Type B pancreatic cell (in vitro differentiated cells): ENCODE measurements at regions not wholly inside any gene's neighbourhood (a gene's known extent, or its start where the extent isn't known, plus 50 kb on each side); places are given as distances from the start of the nearest gene placed in this dataset.

Experiments
- DNase-seq: peaks from one replicate; pipeline ENCODE4 v3.0.0; 2021; ENCODE audit warnings: mixed read lengths; ENCODE audit not compliant: unreplicated experiment; ENCODE audit errors: extremely low spot score
- H3K27ac Mint-ChIP-seq: 2 replicates; pipeline ENCODE4 v1.8.0; 2021; ENCODE audit warnings: mild to moderate bottlenecking, mixed read lengths
- H3K27me3 Mint-ChIP-seq: 2 replicates; pipeline ENCODE4 v1.8.0; 2021; ENCODE audit warnings: mixed read lengths
- H3K36me3 Mint-ChIP-seq: 2 replicates; pipeline ENCODE4 v1.8.0; 2021; ENCODE audit warnings: mixed read lengths
- H3K4me1 Mint-ChIP-seq: one replicate; pipeline ENCODE4 v1.8.0; 2021; ENCODE audit warnings: mixed read lengths; ENCODE audit not compliant: unreplicated experiment
- H3K4me3 Mint-ChIP-seq: 2 replicates; pipeline ENCODE4 v1.8.0; 2021; ENCODE audit warnings: mild to moderate bottlenecking, mixed read lengths
- H3K9me3 Mint-ChIP-seq: 2 replicates; pipeline ENCODE4 v1.8.0; 2021; ENCODE audit warnings: mixed read lengths
- TF ChIP-seq, protein P1 (sequence below): fragments of 200-600 bp; sonication (generic); conservative IDR thresholded peaks from 2 replicates; pipeline ENCODE4 v1.5.0; 2021; ENCODE audit warnings: antibody characterized with exemption, mild to moderate bottlenecking

DNA sequence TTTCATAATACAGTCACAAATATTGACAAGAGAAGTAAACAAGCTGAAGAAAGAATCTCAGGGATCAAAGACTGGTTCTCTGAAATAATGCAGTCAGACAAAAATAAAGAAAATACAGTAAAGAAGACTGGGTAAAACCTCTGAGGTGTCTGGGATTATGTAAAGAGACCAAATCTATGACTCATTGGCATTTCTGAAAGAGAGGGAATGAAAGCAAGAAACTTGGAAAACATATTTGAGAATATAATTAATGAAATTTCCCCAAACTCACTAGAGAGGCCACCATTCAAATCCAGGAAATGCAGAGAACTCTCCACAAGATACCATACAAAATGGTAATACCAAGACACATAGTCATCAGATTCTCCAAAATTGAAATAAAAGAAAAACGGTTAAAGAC lies 53.0 kb upstream of the GPC6 start:
- H3K4me1 Mint-ChIP-seq, result no peaks in the 10 kb centered on the region
- H3K9me3 Mint-ChIP-seq, result peaks cover 6% of the 10 kb centered on the region
- no peaks in the 10 kb centered on the region for H3K27me3 Mint-ChIP-seq
- DNase-seq, result no peak
- no peaks in the 10 kb centered on the region for H3K36me3 Mint-ChIP-seq
- TF ChIP-seq, protein P1, sequence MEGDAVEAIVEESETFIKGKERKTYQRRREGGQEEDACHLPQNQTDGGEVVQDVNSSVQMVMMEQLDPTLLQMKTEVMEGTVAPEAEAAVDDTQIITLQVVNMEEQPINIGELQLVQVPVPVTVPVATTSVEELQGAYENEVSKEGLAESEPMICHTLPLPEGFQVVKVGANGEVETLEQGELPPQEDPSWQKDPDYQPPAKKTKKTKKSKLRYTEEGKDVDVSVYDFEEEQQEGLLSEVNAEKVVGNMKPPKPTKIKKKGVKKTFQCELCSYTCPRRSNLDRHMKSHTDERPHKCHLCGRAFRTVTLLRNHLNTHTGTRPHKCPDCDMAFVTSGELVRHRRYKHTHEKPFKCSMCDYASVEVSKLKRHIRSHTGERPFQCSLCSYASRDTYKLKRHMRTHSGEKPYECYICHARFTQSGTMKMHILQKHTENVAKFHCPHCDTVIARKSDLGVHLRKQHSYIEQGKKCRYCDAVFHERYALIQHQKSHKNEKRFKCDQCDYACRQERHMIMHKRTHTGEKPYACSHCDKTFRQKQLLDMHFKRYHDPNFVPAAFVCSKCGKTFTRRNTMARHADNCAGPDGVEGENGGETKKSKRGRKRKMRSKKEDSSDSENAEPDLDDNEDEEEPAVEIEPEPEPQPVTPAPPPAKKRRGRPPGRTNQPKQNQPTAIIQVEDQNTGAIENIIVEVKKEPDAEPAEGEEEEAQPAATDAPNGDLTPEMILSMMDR, result no peak
- H3K27ac Mint-ChIP-seq, result no peak overlapping the region
- no peak overlapping the region for H3K4me3 Mint-ChIP-seq

- Mint-ChIP-seq H3K4me1 (no peaks in the 10 kb centered on the region), H3K27me3 (no peaks in the 10 kb centered on the region), H3K4me3 (no peak overlapping the region), H3K36me3 (no peaks in the 10 kb centered on the region), H3K9me3 (peaks cover 6% of the 10 kb centered on the region), H3K27ac (no peak overlapping the region)
- DNase-seq, result no peak
- TF ChIP-seq, protein P1, result no peak
Observed at GRCh38 chr13:93174260-93174659, 52.3 kb upstream of the GPC6 start.
